Loucy (cell line): ENCODE measurements at regions not wholly inside any gene's neighbourhood (a gene's known extent, or its start where the extent isn't known, plus 50 kb on each side); places are given as distances from the start of the nearest gene placed in this dataset.
"Not testable (repeated sequence)": the region's sequence is repeated elsewhere in the genome, so short reads cannot be mapped to it uniquely, and the experiment has no call there.

Experiments
- H2AFZ ChIP-seq: fragments of 200-600 bp; sonication (generic); 2 replicates; pipeline ENCODE4 v1.6.0; 2016; ENCODE audit warnings: antibody characterized with exemption, mild to moderate bottlenecking, low read length, moderate library complexity
- H3F3A ChIP-seq: fragments of 200-600 bp; 2 replicates; pipeline ENCODE4 v1.6.0; 2016; ENCODE audit warnings: antibody characterized with exemption, low read depth, mild to moderate bottlenecking
- H3K27me3 ChIP-seq: fragments of 200-600 bp; sonication (generic); 2 replicates; pipeline ENCODE4 v1.6.1; 2014; ENCODE audit warnings: low read length, mild to moderate bottlenecking; ENCODE audit not compliant: insufficient read depth, poor library complexity, severe bottlenecking
- H3K36me3 ChIP-seq: fragments of 200-600 bp; sonication (generic); 2 replicates; pipeline ENCODE4 v1.6.1; 2016; ENCODE audit warnings: low read length; ENCODE audit not compliant: insufficient read depth
- H3K4me1 ChIP-seq: fragments of 200-600 bp; sonication (generic); 2 replicates; pipeline ENCODE4 v1.5.1; 2014; ENCODE audit warnings: low read length, mild to moderate bottlenecking; ENCODE audit not compliant: insufficient read depth, poor library complexity, severe bottlenecking
- H3K4me2 ChIP-seq: fragments of 200-600 bp; sonication (generic); 2 replicates; pipeline ENCODE4 v1.6.0; 2014; ENCODE audit warnings: antibody characterized with exemption, low read length, low read depth, mild to moderate bottlenecking; ENCODE audit not compliant: poor library complexity, severe bottlenecking
- H3K4me3 ChIP-seq: fragments of 200-600 bp; sonication (generic); 2 replicates; pipeline ENCODE4 v1.5.1; 2014; ENCODE audit warnings: low read length, mild to moderate bottlenecking, mixed read lengths; ENCODE audit not compliant: poor library complexity, severe bottlenecking
- H3K79me2 ChIP-seq: fragments of 200-600 bp; sonication (generic); 2 replicates; pipeline ENCODE4 v1.6.1; 2014; ENCODE audit warnings: low read length; ENCODE audit not compliant: insufficient read depth
- H3K9ac ChIP-seq: fragments of 200-600 bp; sonication (generic); 2 replicates; pipeline ENCODE4 v1.6.0; 2014; ENCODE audit warnings: mild to moderate bottlenecking, low read depth, low read length, moderate library complexity; ENCODE audit not compliant: poor library complexity, severe bottlenecking
- H3K9me2 ChIP-seq: fragments of 200-600 bp; sonication (generic); replicated peaks from 2 replicates; pipeline ENCODE4 v1.6.1; 2016; ENCODE audit warnings: low read depth, low read length, mixed read lengths
- H3K9me3 ChIP-seq: fragments of 200-600 bp; sonication (generic); 2 replicates; pipeline ENCODE4 v1.6.1; 2014; ENCODE audit warnings: mild to moderate bottlenecking, antibody characterized with exemption, low read length, low read depth; ENCODE audit not compliant: insufficient read depth
- H4K20me1 ChIP-seq: fragments of 200-600 bp; sonication (generic); 2 replicates; pipeline ENCODE4 v1.6.0; 2014; ENCODE audit warnings: antibody characterized with exemption, low read length, mild to moderate bottlenecking; ENCODE audit not compliant: insufficient read depth, poor library complexity, severe bottlenecking
- CTCF ChIP-seq: fragments of 200-600 bp; sonication (generic); conservative IDR thresholded peaks from 2 replicates; pipeline ENCODE4 v1.5.1; 2014; ENCODE audit warnings: mild to moderate bottlenecking, antibody characterized with exemption, low read length
- EZH2phosphoT487 ChIP-seq: fragments of 200-600 bp; IDR thresholded peaks from 2 replicates; pipeline ENCODE4 v1.6.1; 2018; ENCODE audit warnings: antibody characterized with exemption, mild to moderate bottlenecking, moderate library complexity, borderline replicate concordance

DNA sequence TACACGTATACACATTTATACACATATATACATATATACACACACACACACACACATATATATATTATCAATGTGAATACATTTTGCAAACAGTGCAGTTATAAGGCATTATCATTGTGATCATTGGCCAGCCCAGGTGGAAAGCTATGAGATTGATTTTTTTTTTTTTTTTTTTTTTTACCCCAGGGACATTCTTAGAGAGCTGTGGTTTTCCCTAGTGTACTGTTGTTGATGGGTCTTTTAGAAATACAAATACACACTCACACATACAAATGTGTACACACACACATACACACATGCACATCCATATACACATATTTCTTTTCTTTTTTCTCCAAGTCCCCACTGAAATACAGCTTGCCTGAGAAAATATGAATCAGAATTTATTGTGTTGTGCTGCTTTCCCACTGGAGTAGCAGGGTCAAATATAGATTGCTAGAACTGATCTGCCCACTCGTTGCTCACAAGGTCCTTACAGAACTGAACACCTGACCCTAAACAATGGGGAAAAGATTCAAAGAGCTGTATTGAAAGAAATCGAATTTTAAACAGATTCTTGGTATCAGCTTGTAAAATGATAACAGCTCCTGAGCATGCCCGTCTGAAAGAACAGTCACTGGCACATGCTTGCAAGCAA, 325.6 kb downstream of the OMA1 start:
- TF ChIP-seq EZH2phosphoT487 (no peak), CTCF (no peak)
- Histone ChIP-seq H3K9ac (no peak overlapping the region), H2AFZ (no peak overlapping the region), H3K4me1 (no peaks in the 10 kb centered on the region), H3K9me3 (no peaks in the 10 kb centered on the region), H3F3A (no peaks in the 10 kb centered on the region), H3K9me2 (no peaks in the 10 kb centered on the region), H3K4me2 (no peak overlapping the region), H3K79me2 (no peaks in the 10 kb centered on the region), H4K20me1 (no peaks in the 10 kb centered on the region), H3K27me3 (no peaks in the 10 kb centered on the region), H3K4me3 (no peak overlapping the region), H3K36me3 (no peaks in the 10 kb centered on the region)

DNA sequence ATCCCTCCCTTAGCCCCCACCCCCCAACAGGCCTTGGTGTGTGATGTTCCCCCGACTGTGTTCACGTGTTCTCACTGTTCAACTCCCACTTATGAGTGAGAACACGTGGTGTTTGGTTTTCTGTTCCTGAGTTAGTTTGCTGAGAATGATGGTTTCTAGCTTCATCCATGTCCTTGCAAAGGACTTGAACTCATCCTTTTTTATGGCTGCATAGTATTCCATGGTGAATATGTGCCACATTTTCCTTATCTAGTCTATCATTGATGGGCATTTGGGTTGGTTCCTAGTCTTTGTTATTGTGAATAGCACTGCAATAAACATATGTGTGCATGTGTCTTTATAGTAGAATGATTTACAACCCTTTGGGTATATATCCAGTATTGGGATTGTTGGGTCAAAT, 330.4 kb downstream of the OMA1 start:
- not testable (repeated sequence) for H3K9me3 ChIP-seq, H3K4me2 ChIP-seq, H3K9me2 ChIP-seq, H3K36me3 ChIP-seq, H3F3A ChIP-seq, H3K4me3 ChIP-seq, H3K27me3 ChIP-seq, H3K4me1 ChIP-seq, H3K9ac ChIP-seq, H3K79me2 ChIP-seq, H4K20me1 ChIP-seq, H2AFZ ChIP-seq

DNA sequence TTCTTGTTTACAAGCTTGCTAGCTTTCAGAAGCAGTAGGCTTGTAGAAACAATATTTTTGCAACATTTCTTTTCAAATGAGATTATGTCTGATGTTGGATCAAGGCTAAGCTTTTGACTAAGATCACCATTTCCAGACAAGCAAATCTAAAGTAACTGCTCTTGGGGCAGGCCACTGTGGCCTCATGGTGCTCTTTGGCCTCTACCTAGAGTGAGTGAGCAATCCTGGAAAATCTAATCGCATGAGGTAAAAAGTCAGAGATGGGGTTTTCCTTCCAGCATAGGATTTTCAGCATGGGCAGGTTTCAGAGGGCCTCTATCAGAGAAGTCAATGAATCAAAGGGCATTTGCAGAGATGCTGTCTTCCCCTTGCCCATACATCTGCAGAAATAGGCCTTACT, 331.9 kb downstream of the OMA1 start:
- Histone ChIP-seq H3K4me3 (no peak overlapping the region), H2AFZ (no peak overlapping the region), H3K79me2 (no peaks in the 10 kb centered on the region), H3K9ac (no peak overlapping the region), H3K27me3 (no peaks in the 10 kb centered on the region), H3F3A (no peaks in the 10 kb centered on the region), H3K36me3 (no peaks in the 10 kb centered on the region), H3K4me2 (no peak overlapping the region), H3K9me2 (no peaks in the 10 kb centered on the region), H3K4me1 (no peaks in the 10 kb centered on the region), H4K20me1 (no peaks in the 10 kb centered on the region), H3K9me3 (no peaks in the 10 kb centered on the region)
- TF ChIP-seq CTCF, result no peak
- TF ChIP-seq EZH2phosphoT487, result no peak

DNA sequence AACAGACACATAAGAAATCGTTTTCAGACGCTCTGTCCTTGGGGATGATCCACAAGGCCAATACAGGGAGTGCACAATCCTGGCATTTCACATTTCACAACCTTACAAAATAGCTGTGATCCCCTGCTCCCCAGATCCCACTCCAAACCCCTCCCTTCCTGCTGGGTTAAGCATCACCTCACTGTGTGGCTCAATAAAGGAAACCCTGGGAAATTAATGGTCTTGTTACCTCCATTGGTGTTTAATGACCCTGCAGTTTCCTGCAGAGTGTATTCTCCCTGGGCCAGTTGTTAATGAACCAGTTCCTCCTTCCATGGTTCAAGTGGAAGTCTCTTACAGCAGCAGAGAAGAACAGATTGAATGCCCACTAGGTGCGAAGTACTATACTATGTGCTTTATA, 334.7 kb downstream of the OMA1 start:
- Histone ChIP-seq H3K9me3 (no peaks in the 10 kb centered on the region), H3K9ac (no peak overlapping the region), H3K4me1 (no peaks in the 10 kb centered on the region), H3K36me3 (no peaks in the 10 kb centered on the region), H3K9me2 (no peaks in the 10 kb centered on the region), H2AFZ (no peak overlapping the region), H3F3A (no peaks in the 10 kb centered on the region), H3K79me2 (no peaks in the 10 kb centered on the region), H3K4me2 (no peak overlapping the region), H3K27me3 (no peaks in the 10 kb centered on the region), H4K20me1 (no peaks in the 10 kb centered on the region), H3K4me3 (no peak overlapping the region)
- TF ChIP-seq EZH2phosphoT487, result no peak
- no peak for TF ChIP-seq CTCF
